NCI-H1105 (cell line): ENCODE measurements at regions not wholly inside any gene's neighbourhood (a gene's known extent, or its start where the extent isn't known, plus 50 kb on each side); places are given as distances from the start of the nearest gene placed in this dataset.

ENCODE experiments used
- DNase-seq: peaks from one replicate; lab custom pipeline; 2025; lab: John Stamatoyannopoulos, UW

DNA sequence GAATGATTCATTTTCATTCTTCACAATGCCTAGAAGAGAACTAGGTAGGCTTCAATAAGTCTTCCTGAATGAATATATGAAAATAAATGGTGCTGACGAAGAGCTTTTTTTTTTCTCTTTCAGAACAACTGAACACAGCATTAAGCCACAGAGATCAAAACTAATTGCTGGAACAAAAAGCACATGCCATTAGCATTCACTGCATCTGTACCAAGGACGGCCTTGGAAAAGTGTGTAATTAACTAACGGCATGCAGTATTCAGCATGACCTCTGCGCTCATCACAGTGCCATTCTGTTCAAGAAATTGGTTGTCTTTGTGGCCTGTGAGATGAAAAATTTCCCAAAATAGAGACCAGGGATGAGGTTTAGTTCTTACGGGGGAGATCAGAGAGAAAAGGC lies 99.3 kb downstream of the NUDT12 start:
- no peak for DNase-seq

- no peak for DNase-seq
Measured at GRCh38 chr5:103461243-103461642, 101.3 kb downstream of the NUDT12 start.

- DNase-seq = no peak
Measured at GRCh38 chr5:103458497-103459040, 104.0 kb downstream of the NUDT12 start.

GRCh38 chr5:103456476-103456875 lies 106.1 kb downstream of the NUDT12 start:
- DNase-seq = no peak

- no peak for DNase-seq
Measured at GRCh38 chr5:103455796-103456195, 106.8 kb downstream of the NUDT12 start.

DNA sequence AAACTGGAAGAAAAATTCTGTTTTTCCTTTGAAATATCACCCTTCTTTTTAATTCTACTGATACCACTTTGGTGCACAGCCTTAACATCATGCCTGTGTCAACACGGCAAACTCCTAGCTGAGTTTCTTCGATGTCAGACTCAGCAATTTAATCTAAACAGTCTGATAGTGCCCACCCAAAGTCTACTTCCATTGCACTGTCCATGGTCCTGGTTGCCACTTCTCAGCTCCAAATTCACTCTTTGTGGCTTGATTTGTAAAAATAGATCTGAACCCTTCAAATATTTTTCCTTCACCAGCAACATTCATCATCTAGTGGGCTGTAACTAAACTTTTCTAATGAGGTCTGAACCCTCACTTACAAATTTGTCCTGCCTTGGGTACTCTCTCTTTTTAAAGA lies 107.8 kb downstream of the NUDT12 start:
- no peak for DNase-seq

GRCh38 chr5:103452666-103453065 lies 109.9 kb downstream of the NUDT12 start:
- DNase-seq = no peak

DNA sequence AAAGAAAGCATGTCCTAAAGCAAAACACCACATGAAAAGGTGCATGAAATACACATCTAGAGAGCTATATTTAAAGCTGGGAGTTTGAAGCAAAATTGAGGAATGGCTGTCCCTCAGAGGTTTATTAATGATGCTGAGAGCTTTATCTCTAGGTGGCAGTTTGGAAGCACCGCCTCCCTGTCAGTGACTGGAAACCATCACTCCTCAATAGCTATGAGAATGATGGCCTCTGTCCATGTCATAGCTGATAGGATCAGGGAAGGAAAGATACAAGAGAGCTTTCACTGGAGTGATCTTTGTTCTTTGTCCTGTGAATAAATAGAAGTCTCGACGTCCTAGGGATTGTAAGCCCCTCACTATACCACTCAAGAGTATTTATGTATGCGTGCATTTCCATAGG lies 110.5 kb downstream of the NUDT12 start:
- DNase-seq = no peak

DNA sequence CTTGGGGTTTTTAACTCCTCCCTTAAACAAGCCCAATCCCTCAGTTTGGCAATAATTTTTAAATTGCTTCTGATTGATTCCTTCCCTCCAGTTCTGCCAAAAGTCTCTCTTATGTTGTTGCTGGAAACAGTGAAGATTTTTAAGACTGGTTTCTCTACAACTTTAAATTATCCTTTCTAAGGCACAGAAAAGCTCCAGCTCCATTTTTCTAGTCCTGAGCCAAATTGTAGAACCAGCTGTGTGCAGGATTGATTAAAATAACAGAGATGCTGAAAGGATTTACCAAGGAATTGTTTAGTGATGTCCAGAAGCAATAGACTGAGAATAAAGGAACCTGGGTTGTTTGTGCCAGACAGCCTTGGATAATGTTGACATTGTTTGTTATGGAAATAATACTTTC lies 111.3 kb downstream of the NUDT12 start:
- no peak for DNase-seq

- no peak for DNase-seq
Measured at GRCh38 chr5:103450333-103451061, 112.1 kb downstream of the NUDT12 start.

DNA sequence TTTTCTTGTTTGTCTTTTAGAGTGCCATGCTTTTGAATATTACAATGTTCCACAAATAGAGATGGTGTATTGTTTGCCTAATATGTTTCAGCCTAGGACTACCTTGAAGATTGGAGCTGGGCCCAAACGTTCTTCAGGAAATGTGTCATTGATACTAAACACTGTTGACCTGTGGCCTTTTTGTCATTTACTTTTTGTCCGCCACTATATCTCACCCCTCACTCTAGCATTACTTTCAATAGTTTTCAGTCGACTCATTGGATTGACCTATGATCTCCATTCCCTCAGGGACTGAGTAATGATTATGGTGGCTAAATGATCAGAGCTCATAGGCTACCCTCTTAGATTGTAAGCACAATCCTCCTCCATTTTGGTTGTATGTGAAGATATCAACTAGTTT lies 115.8 kb downstream of the NUDT12 start:
- DNase-seq = no peak

DNA sequence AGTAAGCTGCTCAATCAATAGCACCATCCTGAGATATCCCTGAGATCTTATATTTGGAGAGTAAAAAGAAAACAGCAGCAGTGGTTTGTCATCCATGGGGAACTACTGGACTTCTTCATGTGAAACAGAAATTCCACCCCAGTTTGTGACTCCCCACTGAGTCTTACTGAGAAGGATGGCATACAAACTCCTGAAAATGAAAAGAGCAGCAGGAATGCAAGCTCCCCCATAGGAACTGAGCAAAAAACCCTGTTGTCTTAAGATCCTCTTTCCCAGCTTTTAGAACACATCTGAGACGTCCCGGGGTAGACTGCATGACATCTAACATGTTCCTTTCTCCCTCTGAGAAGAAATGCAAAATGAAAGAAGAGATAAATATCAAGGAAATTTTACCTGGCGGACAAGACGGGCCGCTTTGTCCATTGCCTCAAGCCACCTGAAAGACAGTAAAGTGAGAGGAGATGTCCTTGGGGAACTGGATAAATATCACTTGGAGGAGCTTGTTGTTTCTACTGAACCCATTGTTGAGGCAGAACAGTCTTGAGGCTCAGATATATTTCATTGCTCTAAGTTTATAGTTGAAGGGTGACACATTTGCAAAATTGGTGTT lies 117.1 kb downstream of the NUDT12 start:
- DNase-seq = no peak

DNA sequence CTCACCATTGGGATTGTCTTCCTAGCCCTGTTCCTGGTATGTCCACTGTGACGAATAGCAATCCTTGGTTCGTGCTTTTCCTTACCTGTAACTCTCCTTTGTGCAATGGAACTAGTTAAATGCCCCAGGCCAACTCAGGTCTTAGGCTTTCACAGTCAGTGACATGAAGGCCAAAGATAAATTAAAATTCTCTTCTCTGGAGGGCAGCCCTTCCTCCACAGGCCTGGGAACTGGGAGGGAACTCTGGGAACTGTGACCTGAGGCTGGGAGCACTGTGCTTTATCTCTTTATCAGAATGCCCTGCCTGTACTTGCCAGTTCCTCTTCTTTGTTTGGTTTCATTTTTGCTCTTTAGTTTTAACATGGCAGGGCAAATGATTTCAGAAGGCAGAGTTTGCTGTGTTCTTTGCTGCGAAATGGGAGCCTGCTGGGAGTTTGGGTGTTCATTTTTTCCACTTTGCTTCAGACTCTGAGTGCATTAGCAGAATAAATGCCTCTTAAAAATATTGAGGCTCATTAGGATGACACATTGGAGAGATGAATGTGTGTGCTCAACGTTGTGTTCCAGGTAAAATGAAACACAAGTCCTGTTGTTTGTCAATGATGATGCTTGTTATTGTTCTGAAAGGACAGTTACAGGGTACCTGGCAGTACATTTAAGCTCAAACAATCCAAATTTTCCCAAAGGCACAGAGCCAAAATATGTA lies 118.1 kb downstream of the NUDT12 start:
- no peak for DNase-seq

DNA sequence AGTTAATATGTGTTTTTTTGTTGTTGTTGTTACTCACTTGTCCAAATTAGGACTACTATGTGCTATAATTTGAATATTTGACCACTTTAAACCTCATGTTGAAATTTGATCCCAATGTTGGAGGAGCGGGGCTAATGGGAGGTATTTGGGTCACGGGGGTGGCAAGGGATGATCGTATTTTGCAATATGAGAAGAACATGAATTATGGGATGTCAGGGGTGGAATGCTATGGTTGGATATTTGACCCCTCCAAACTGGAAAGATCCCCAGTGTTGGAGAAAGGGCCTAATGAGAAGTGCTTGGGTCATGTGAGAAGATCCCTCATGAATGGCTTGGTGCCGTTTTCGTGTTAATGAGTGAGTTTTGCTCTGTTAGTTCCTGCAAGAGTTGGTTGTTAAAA lies 119.8 kb downstream of the NUDT12 start:
- no peak for DNase-seq

DNA sequence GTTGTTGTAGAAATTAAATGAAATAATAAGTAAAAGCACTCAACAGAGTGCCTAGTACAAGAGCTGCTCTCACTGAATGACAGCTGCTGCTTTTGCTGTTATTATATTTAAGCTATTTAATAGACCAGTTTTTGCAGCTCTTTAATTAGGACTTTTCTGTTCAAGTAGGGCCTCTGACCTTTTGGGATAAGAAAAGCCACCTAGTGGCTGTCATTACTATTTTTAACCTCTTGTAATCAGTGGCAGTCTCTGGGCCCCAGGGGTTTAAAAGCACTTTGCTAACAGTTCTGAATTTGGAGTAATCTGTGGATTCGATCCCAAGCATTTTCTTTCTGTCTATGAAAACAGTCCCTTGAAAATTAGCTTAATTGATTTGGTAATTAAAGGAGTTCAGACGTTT lies 121.1 kb downstream of the NUDT12 start:
- no peak for DNase-seq

DNA sequence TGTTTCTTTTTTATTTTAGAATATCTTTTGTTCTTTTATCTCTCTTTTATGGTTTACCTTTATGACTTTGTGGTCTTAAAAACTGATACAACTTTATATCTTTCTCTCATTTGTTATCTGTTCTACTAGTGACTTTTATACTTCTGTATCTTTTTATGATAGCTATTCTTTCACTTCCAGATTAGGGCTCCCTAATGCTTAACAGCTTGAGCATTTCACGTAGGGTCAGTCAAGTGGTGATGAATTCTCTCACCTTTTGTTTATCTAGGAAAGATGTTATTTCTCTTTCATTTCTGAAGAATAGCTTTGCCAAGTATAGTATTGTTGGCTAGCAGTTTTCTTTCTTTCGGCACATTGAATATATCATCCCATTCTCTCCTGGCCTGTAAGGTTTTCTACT lies 123.6 kb downstream of the NUDT12 start:
- no peak for DNase-seq

GRCh38 chr5:103436656-103437055 lies 125.9 kb downstream of the NUDT12 start:
- DNase-seq = no peak

GRCh38 chr5:103436112-103436511 lies 126.5 kb downstream of the NUDT12 start:
- DNase-seq = no peak

DNA sequence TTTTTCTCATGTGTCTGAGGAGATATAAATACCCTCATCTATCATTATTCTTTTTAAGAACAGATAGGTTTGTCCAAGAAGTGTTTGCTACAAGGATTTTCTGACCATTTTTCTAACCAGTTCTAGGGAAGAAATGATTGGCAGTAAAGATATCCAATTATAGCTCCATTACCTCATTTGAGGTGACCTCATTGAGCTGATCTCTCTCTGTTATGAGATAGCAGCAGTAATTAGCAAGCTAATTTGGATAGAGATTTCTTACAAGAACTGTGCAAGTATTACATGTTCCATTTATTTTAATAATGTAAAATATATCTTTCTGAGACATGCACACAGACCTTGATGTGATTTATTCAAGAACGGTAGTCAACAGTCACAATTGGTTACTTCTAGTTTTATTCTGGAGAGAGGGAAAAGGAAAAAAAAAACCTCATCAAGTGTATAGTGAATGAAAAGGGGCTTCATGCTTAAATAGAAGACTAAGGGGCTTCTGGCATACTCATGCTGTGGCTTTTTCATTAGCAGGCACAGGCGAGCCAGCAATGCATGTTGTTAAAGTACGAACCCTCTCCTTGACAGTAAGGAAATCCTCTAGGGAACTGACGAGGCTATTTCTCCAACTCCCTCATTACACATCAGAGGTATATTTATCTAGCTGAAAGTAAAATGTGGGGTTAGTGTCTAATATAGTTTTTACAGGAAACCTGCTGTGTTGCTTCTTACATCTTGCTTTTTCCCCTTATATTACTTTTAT lies 127.3 kb downstream of the NUDT12 start:
- no peak for DNase-seq

DNA sequence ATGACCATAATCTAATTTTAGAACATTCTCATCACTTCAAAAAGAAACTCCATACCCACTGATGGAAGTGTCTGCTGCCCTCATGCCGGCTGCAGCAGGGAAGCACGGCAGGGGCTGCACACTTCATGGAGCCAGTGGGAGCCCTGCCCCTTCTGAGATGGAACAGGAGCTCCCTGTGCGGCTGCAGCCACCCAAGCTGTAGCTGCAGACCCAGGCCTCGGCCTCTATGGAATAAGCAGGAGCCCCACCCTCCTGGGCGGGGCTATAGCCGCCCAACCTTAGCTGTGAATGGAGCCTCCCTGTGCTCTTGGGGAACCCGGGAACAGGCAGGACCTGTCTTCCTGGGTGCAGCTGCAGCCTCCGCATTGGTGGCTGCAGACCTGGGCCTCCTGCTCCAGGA lies 128.5 kb downstream of the NUDT12 start:
- no peak for DNase-seq

DNA sequence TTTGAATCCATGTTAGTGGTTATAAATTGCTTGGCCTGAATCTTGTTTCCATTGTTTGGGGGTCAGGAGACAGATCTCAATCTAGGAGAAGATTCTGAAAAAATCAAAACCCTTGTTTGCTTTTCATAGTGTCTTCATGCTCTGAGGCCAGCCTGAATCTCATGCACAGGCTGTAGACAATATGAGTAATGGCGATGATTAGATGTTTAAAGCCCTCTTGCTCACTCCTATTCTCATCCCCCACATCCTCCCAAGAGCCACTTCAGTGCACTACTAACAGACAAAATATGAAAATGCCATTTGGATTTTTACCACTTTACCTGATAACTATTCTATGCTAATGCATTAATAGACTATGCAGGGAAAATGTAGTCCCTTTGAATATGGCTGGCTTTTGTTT lies 129.4 kb downstream of the NUDT12 start:
- DNase-seq = no peak

DNA sequence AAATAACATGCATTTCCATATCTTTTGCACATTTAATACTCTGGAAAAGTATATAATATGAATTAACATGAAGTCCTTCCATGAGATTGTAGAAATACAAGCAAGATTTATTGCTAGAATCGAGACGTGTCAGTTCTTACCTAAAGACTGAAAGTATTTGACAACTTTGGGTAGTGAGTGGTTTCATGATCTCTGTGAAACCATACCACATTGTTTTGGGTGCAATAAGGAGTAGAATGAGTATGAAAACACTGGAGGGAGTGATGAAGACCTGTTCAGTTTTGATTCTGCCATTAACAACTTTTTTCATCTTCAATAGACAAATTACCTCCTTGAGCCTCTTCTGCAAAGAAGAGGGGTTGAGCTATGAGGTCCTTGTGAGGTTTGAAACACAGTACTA lies 133.7 kb downstream of the NUDT12 start:
- no peak for DNase-seq
